ENCODE measurements at regions not wholly inside any gene's neighbourhood (a gene's known extent, or its start where the extent isn't known, plus 50 kb on each side); places are given as distances from the start of the nearest gene placed in this dataset.

GRCh38 chr5:87752362-87752761 is 339.6 kb upstream of the CCNH start:
- TF ChIP-seq EP300 (IDR thresholded peaks at IDR 0.05; ENCODE audit: borderline replicate concordance in 1 of 2, low read depth in 1 of 2, low read length in 1 of 2) (no peak), NRF1 (IDR thresholded peaks at IDR 0.05; ENCODE audit: low read depth, low read length) (no peak), CHD2 (IDR thresholded peaks at IDR 0.05; ENCODE audit: low read length, partially characterized antibody) (no peak), TAF1 (IDR thresholded peaks at IDR 0.05; ENCODE audit: borderline replicate concordance, low read depth, low read length) (no peak), RAD21 (IDR thresholded peaks at IDR 0.05; ENCODE audit: low read length) (no peak), RFX5 (IDR thresholded peaks at IDR 0.05; ENCODE audit: low read length) (no peak), MXI1 (IDR thresholded peaks at IDR 0.05; ENCODE audit: low read depth, low read length) (no peak), FOSL2 (IDR thresholded peaks at IDR 0.05; ENCODE audit: borderline replicate concordance, low read depth) (no peak), NFIC (IDR thresholded peaks at IDR 0.05; ENCODE audit: borderline replicate concordance) (no peak)
- TF ChIP-seq, protein P1, sequence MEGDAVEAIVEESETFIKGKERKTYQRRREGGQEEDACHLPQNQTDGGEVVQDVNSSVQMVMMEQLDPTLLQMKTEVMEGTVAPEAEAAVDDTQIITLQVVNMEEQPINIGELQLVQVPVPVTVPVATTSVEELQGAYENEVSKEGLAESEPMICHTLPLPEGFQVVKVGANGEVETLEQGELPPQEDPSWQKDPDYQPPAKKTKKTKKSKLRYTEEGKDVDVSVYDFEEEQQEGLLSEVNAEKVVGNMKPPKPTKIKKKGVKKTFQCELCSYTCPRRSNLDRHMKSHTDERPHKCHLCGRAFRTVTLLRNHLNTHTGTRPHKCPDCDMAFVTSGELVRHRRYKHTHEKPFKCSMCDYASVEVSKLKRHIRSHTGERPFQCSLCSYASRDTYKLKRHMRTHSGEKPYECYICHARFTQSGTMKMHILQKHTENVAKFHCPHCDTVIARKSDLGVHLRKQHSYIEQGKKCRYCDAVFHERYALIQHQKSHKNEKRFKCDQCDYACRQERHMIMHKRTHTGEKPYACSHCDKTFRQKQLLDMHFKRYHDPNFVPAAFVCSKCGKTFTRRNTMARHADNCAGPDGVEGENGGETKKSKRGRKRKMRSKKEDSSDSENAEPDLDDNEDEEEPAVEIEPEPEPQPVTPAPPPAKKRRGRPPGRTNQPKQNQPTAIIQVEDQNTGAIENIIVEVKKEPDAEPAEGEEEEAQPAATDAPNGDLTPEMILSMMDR (IDR thresholded peaks at IDR 0.05): no peak

Measured in SK-N-SH (cell line).